ENCODE measurements at regions not wholly inside any gene's neighbourhood (a gene's known extent, or its start where the extent isn't known, plus 50 kb on each side); places are given as distances from the start of the nearest gene placed in this dataset.

GRCh38 chr13:26977541-26977940 is 194.1 kb downstream of the USP12 start:
- 56% methylated on average over 11 of the region's 11 CpGs for WGBS
- intact Hi-C loops (cut with DNase I): no loop called here

GRCh38 chr13:26976313-26976712 is 195.3 kb downstream of the USP12 start:
- ATAC-seq (no peak), DNase-seq (no peak)
- 89% methylated on average over 1 of the region's 1 CpG for WGBS
- H3K4me3 ChIP-seq (ENCODE audit: low read length): no peak overlapping the region
- no peaks in the 10 kb centered on the region for H3K27me3 ChIP-seq (ENCODE audit: control insufficient read depth, insufficient read depth)
- H3K4me1 ChIP-seq (ENCODE audit: control insufficient read depth, insufficient read depth, low read length): no peaks in the 10 kb centered on the region
- H3K9me3 ChIP-seq (ENCODE audit: control insufficient read depth, low read length): no peaks in the 10 kb centered on the region
- intact Hi-C loops (cut with DNase I): no loop called here
- H3K27ac ChIP-seq (ENCODE audit: low read length): no peak overlapping the region

More at GRCh38 chr13:26977541-26977940, 194.1 kb downstream of the USP12 start:
- no peaks in the 10 kb centered on the region for H3K27me3 ChIP-seq (ENCODE audit: control insufficient read depth, insufficient read depth)
- no peak overlapping the region for H3K4me3 ChIP-seq (ENCODE audit: low read length)
- no peaks in the 10 kb centered on the region for H3K9me3 ChIP-seq (ENCODE audit: control insufficient read depth, low read length)
- H3K4me1 ChIP-seq (ENCODE audit: control insufficient read depth, insufficient read depth, low read length): peaks cover 2% of the 10 kb centered on the region
- ATAC-seq (no peak), DNase-seq (no peak)
- H3K27ac ChIP-seq (ENCODE audit: low read length): peak overlapping the region; percentile 65

- 83% methylated on average over 4 of the region's 4 CpGs for WGBS
- DNase-seq (no peak), ATAC-seq (no peak)
- no peaks in the 10 kb centered on the region for H3K27me3 ChIP-seq (ENCODE audit: control insufficient read depth, insufficient read depth)
- peaks cover 2% of the 10 kb centered on the region for H3K4me1 ChIP-seq (ENCODE audit: control insufficient read depth, insufficient read depth, low read length)
- intact Hi-C loops (cut with DNase I): no loop called here
- H3K9me3 ChIP-seq (ENCODE audit: control insufficient read depth, low read length): no peaks in the 10 kb centered on the region
- no peak overlapping the region for H3K4me3 ChIP-seq (ENCODE audit: low read length)
- H3K27ac ChIP-seq (ENCODE audit: low read length): no peak overlapping the region
Measured at GRCh38 chr13:26973946-26974345, 197.7 kb downstream of the USP12 start.

GRCh38 chr13:26973295-26973694 is 198.3 kb downstream of the USP12 start:
- Histone ChIP-seq H3K27ac (ENCODE audit: low read length) (no peak overlapping the region), H3K27me3 (ENCODE audit: control insufficient read depth, insufficient read depth) (no peaks in the 10 kb centered on the region), H3K4me3 (ENCODE audit: low read length) (no peak overlapping the region), H3K9me3 (ENCODE audit: control insufficient read depth, low read length) (no peaks in the 10 kb centered on the region), H3K4me1 (ENCODE audit: control insufficient read depth, insufficient read depth, low read length) (peaks cover 5% of the 10 kb centered on the region)
- intact Hi-C loops (cut with DNase I): no loop called here
- WGBS: 86% methylated on average over 6 of the region's 6 CpGs
- DNase-seq: no peak
- no peak for ATAC-seq

- ATAC-seq: no peak
- intact Hi-C loops (cut with DNase I): no loop called here
- DNase-seq: no peak
- 48% methylated on average over 10 of the region's 10 CpGs for WGBS
- no peaks in the 10 kb centered on the region for H3K9me3 ChIP-seq (ENCODE audit: control insufficient read depth, low read length)
- no peak overlapping the region for H3K4me3 ChIP-seq (ENCODE audit: low read length)
- H3K4me1 ChIP-seq (ENCODE audit: control insufficient read depth, insufficient read depth, low read length): peaks cover 9% of the 10 kb centered on the region
- H3K27ac ChIP-seq (ENCODE audit: low read length): peak overlapping the region; percentile 13
- H3K27me3 ChIP-seq (ENCODE audit: control insufficient read depth, insufficient read depth): no peaks in the 10 kb centered on the region
Measured at GRCh38 chr13:26971990-26972887, 199.4 kb downstream of the USP12 start.

- no peak overlapping the region for H3K4me3 ChIP-seq (ENCODE audit: low read length)
- H3K9me3 ChIP-seq (ENCODE audit: control insufficient read depth, low read length): no peaks in the 10 kb centered on the region
- H3K27ac ChIP-seq (ENCODE audit: low read length): peak overlapping the region; percentile 13
- ATAC-seq (peak; percentile 8 to 15), DNase-seq (peak in 2 of 3 donors; percentile 37 to 74)
- 43% methylated on average over 22 of the region's 22 CpGs for WGBS
- no peaks in the 10 kb centered on the region for H3K27me3 ChIP-seq (ENCODE audit: control insufficient read depth, insufficient read depth)
- peaks cover 21% of the 10 kb centered on the region for H3K4me1 ChIP-seq (ENCODE audit: control insufficient read depth, insufficient read depth, low read length)
- intact Hi-C loops (cut with DNase I): no loop called here
Measured at GRCh38 chr13:26968431-26969341, 202.9 kb downstream of the USP12 start.

- Histone ChIP-seq H3K27ac (ENCODE audit: low read length) (no peak overlapping the region), H3K27me3 (ENCODE audit: control insufficient read depth, insufficient read depth) (no peaks in the 10 kb centered on the region), H3K4me1 (ENCODE audit: control insufficient read depth, insufficient read depth, low read length) (peaks cover 21% of the 10 kb centered on the region), H3K9me3 (ENCODE audit: control insufficient read depth, low read length) (no peaks in the 10 kb centered on the region), H3K4me3 (ENCODE audit: low read length) (no peak overlapping the region)
- 57% methylated on average over 17 of the region's 17 CpGs for WGBS
- DNase-seq: peak; percentile 68 to 89 (median 86)
- intact Hi-C loops (cut with DNase I): no loop called here
- ATAC-seq: peak; percentile 58 to 71
Measured at GRCh38 chr13:26967119-26968038, 204.2 kb downstream of the USP12 start.

- no peak overlapping the region for H3K27ac ChIP-seq (ENCODE audit: low read length)
- ATAC-seq: no peak
- no peak overlapping the region for H3K4me3 ChIP-seq (ENCODE audit: low read length)
- intact Hi-C loops (cut with DNase I): no loop called here
- H3K4me1 ChIP-seq (ENCODE audit: control insufficient read depth, insufficient read depth, low read length): peaks cover 21% of the 10 kb centered on the region
- WGBS: 72% methylated on average over 4 of the region's 4 CpGs
- DNase-seq: no peak
- no peaks in the 10 kb centered on the region for H3K9me3 ChIP-seq (ENCODE audit: control insufficient read depth, low read length)
- no peaks in the 10 kb centered on the region for H3K27me3 ChIP-seq (ENCODE audit: control insufficient read depth, insufficient read depth)
Measured at GRCh38 chr13:26966701-26967080, 204.9 kb downstream of the USP12 start.

- DNase-seq (peak; percentile 75 to 91 (median 90)), ATAC-seq (peak; percentile 35 to 38)
- H3K27ac ChIP-seq (ENCODE audit: low read length): no peak overlapping the region
Measured at GRCh38 chr13:26965952-26966700, 205.5 kb downstream of the USP12 start.

More at GRCh38 chr13:26965952-26966700, 205.5 kb downstream of the USP12 start:
- intact Hi-C loops (cut with DNase I): no loop called here
- Histone ChIP-seq H3K9me3 (ENCODE audit: control insufficient read depth, low read length) (no peaks in the 10 kb centered on the region), H3K27me3 (ENCODE audit: control insufficient read depth, insufficient read depth) (no peaks in the 10 kb centered on the region), H3K4me3 (ENCODE audit: low read length) (no peak overlapping the region), H3K4me1 (ENCODE audit: control insufficient read depth, insufficient read depth, low read length) (peaks cover 21% of the 10 kb centered on the region)
- 48% methylated on average over 22 of the region's 22 CpGs for WGBS

All from right cardiac atrium (tissue), 5 donors.